PC-3 (cell line): ENCODE measurements at regions not wholly inside any gene's neighbourhood (a gene's known extent, or its start where the extent isn't known, plus 50 kb on each side); places are given as distances from the start of the nearest gene placed in this dataset.

Experiments
- CTCF ChIP-seq: fragments of 300-600 bp; sonication (generic); conservative IDR thresholded peaks from 2 replicates; pipeline ENCODE4 v1.5.1; 2017; ENCODE audit warnings: antibody characterized with exemption, low read depth, mild to moderate bottlenecking, low read length
- EZH2 ChIP-seq: fragments of 300-600 bp; sonication (generic); IDR thresholded peaks from one replicate; pipeline ENCODE4 v1.6.1; 2017; ENCODE audit warnings: antibody characterized with exemption, mild to moderate bottlenecking, low read length; ENCODE audit not compliant: unreplicated experiment
- EZH2phosphoT487 ChIP-seq: fragments of 300-600 bp; sonication (generic); IDR thresholded peaks from 2 replicates; pipeline ENCODE4 v1.6.1; 2018; ENCODE audit warnings: mild to moderate bottlenecking, antibody characterized with exemption, low read length, borderline replicate concordance

- TF ChIP-seq CTCF (no peak), EZH2phosphoT487 (no peak), EZH2 (no peak)
These were observed 108.4 kb upstream of the SGCD start for GRCh38 chr5:156218367-156219158.
